ENCODE measurements at regions not wholly inside any gene's neighbourhood (a gene's known extent, or its start where the extent isn't known, plus 50 kb on each side); places are given as distances from the start of the nearest gene placed in this dataset.
"Not testable (repeated sequence)": the region's sequence is repeated elsewhere in the genome, so short reads cannot be mapped to it uniquely, and the experiment has no call there.

DNA sequence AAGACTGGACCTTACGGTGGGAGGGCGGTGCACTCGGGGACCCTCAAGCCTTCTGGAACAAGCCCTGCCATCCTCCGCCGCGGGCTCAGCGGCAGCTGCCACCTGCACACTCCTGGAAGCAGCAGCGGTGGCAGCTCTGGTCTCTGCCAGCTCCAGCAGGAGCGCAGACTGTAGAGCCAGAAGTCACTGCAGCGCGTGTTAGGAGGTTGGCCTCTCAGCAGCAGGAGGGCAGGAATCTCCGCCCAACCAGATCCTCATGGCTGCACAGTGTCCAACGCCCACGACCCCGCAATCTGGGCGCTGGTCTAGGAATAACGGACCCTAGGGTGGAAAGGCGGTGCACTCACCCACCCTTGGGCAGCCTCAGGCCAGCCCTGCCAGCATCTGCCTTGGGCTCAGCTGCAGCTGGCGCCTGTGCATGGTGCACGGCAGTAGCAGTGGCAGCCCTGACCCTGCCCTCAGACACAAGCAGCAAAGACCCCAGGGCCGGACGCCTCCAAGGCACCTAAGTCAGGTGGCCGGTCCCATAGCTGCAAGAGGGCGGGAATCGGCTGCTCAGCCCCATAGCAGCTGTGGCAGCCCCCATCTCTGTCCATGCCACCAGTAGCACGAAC lies 88.7 kb downstream of the POTEG start:
- TF ChIP-seq, protein P1, sequence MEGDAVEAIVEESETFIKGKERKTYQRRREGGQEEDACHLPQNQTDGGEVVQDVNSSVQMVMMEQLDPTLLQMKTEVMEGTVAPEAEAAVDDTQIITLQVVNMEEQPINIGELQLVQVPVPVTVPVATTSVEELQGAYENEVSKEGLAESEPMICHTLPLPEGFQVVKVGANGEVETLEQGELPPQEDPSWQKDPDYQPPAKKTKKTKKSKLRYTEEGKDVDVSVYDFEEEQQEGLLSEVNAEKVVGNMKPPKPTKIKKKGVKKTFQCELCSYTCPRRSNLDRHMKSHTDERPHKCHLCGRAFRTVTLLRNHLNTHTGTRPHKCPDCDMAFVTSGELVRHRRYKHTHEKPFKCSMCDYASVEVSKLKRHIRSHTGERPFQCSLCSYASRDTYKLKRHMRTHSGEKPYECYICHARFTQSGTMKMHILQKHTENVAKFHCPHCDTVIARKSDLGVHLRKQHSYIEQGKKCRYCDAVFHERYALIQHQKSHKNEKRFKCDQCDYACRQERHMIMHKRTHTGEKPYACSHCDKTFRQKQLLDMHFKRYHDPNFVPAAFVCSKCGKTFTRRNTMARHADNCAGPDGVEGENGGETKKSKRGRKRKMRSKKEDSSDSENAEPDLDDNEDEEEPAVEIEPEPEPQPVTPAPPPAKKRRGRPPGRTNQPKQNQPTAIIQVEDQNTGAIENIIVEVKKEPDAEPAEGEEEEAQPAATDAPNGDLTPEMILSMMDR (IDR thresholded peaks at IDR 0.05) = not testable (repeated sequence)
- not testable (repeated sequence) for TF ChIP-seq POLR2AphosphoS5, POLR2A, EP300 (IDR thresholded peaks at IDR 0.05)

All from sigmoid colon (tissue), 4 donors.